Body of pancreas (tissue), 4 donors: ENCODE measurements at regions not wholly inside any gene's neighbourhood (a gene's known extent, or its start where the extent isn't known, plus 50 kb on each side); places are given as distances from the start of the nearest gene placed in this dataset.

ENCODE experiments used
- CTCF ChIP-seq, 7 experiments: fragments of 450-650 bp in 4 of 7; fragments of 200-600 bp in 3 of 7; sonication (generic) in 3 of 7; IDR thresholded peaks; one replicate each; pipeline ENCODE4 v1.5.1; 2016 to 2019; ENCODE audit warnings: antibody characterized with exemption in 7 of 7
- POLR2A ChIP-seq, 3 donors: fragments of 450-650 bp; IDR thresholded peaks; one replicate each; pipeline ENCODE4 v1.6.1; 2016; ENCODE audit warnings: antibody characterized with exemption in 3 of 3, mild to moderate bottlenecking in 2 of 3

GRCh38 chr17:56038131-56038530, 115.1 kb upstream of the ANKFN1 start:
- no peak for TF ChIP-seq CTCF (IDR thresholded peaks at IDR 0.05)
- no peak for TF ChIP-seq POLR2A (IDR thresholded peaks at IDR 0.05)
